ENCODE measurements at regions not wholly inside any gene's neighbourhood (a gene's known extent, or its start where the extent isn't known, plus 50 kb on each side); places are given as distances from the start of the nearest gene placed in this dataset.

- no peaks in the 10 kb centered on the region for H4K20me1 ChIP-seq (ENCODE audit: insufficient read depth, low read length)
- no peaks in the 10 kb centered on the region for H3K4me1 ChIP-seq (ENCODE audit: insufficient read depth, low read length)
- H3K9ac ChIP-seq (ENCODE audit: insufficient read depth, low read depth, low read length), result no peak overlapping the region
- H3K9me3 ChIP-seq (ENCODE audit: low read length), result no peaks in the 10 kb centered on the region
- no peaks in the 10 kb centered on the region for H3K79me2 ChIP-seq (ENCODE audit: insufficient read depth, low read length)
- H3K4me2 ChIP-seq (ENCODE audit: low read depth, low read length), result no peak overlapping the region
- 0% methylated on average over 1 of the region's 1 CpG for WGBS (ENCODE audit: low lambda C conversion rate)
- in situ Hi-C loops (cut with HindIII; ENCODE audit: extremely low pct_ligation_motif_present, low pct_unique_long_range_greater_than_20kb) (no loop called here), intact Hi-C loops (cut with micrococcal nuclease; ENCODE audit: unreplicated experiment) (no loop called here)
- H3K4me3 ChIP-seq (replicated peaks in 1 of 3; ENCODE audit: insufficient read depth in 1 of 3, low read depth in 2 of 3, low read length in 3 of 3), result no peak overlapping the region
- DNase-seq (ENCODE audit: low spot score) (no peak), ATAC-seq (no peak), FAIRE-seq (no peak)
- H2AFZ ChIP-seq (ENCODE audit: low read length), result no peak overlapping the region
- ChIA-PET POLR2A (no interaction called here), CTCF (ENCODE audit: low intra/inter-chr PET ratio, low total read pairs) (no interaction called here)
- BruUV-seq (replicated peaks), result no TSS peak
- H3K27me3 ChIP-seq (ENCODE audit: control insufficient read depth in 1 of 2, insufficient read depth in 2 of 2, low read length in 2 of 2), result 0 out of 5 replicates have a peak, but pooled peaks cover 0 to 3% of the 10 kb centered on the region in 2 experiments
- TF ChIP-seq SPEN (CRISPR knock-in tag; IDR thresholded peaks at IDR 0.05; ENCODE audit: low read depth) (no peak), PHF8 (CRISPR knock-in tag; IDR thresholded peaks at IDR 0.05) (no peak), CEBPZ (IDR thresholded peaks at IDR 0.05; ENCODE audit: low read length) (no peak), DZIP1 (CRISPR knock-in tag; IDR thresholded peaks at IDR 0.05) (no peak), KLF9 (CRISPR knock-in tag; IDR thresholded peaks at IDR 0.05; ENCODE audit: low read depth) (no peak), SAFB2 (CRISPR knock-in tag; IDR thresholded peaks at IDR 0.05; ENCODE audit: borderline replicate concordance, low read depth) (no peak), ASH2L (IDR thresholded peaks at IDR 0.05; ENCODE audit: insufficient read length, low read depth, low read length) (no peak), SMC3 (IDR thresholded peaks at IDR 0.05; ENCODE audit: low read length) (no peak), ADNP (CRISPR knock-in tag; IDR thresholded peaks at IDR 0.05) (no peak)
- no peaks in the 10 kb centered on the region for H3K36me3 ChIP-seq (replicated peaks in 1 of 2; ENCODE audit: control insufficient read depth in 1 of 2, insufficient read depth in 2 of 2, low read length in 2 of 2)
- no peak overlapping the region for H3K27ac ChIP-seq (ENCODE audit: extremely low read length, insufficient read depth, low read length)
These were observed 84.2 kb upstream of the TNC start for GRCh38 chr9:115202181-115202580.
